ENCODE measurements at regions not wholly inside any gene's neighbourhood (a gene's known extent, or its start where the extent isn't known, plus 50 kb on each side); places are given as distances from the start of the nearest gene placed in this dataset.
"Not testable (repeated sequence)": the region's sequence is repeated elsewhere in the genome, so short reads cannot be mapped to it uniquely, and the experiment has no call there.

- DNase-seq (ENCODE audit: low read depth), result no peak
Measured at GRCh38 chr6:11409371-11409770, 128.2 kb upstream of the TMEM170B start.

DNA sequence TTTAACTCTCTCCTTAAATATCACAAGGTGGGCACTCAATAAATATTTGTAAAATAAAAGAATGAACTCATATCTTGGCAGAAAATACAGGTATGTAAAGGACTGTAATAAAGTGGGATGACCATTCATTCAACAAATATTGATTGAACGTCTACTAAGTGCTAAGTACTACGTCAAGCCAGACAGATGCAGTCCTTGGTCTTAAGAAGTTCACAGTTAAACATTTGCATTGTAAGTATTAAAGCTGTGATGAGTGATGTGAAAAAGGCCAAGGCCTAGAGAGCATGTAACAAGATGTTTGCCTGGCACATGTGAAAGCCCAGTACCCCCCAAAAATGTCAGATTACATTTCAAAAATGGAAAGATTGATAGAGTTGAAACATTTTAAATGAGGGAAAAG is 130.1 kb upstream of the TMEM170B start:
- no peak for DNase-seq (ENCODE audit: low read depth)

DNA sequence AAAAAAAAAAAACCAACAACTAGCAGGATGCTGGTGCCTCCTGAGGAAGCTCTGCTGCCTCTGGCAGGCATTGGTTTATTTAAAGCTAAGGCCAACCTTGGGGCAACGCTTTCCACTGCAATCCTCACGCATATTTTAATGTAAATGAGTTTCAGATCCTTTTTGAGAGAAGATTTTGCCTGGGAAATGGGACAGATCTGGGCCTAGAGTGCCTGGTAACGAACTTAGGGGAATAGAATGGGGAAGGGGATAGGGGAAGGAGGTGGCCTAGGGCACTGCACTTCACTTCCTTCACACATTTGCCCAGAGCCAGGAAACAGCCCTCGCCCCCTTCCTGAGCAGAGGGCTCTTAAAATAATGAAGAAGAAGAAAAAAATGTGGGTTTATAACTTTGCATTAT is 132.7 kb upstream of the TMEM170B start:
- DNase-seq (ENCODE audit: low read depth), result no peak

DNA sequence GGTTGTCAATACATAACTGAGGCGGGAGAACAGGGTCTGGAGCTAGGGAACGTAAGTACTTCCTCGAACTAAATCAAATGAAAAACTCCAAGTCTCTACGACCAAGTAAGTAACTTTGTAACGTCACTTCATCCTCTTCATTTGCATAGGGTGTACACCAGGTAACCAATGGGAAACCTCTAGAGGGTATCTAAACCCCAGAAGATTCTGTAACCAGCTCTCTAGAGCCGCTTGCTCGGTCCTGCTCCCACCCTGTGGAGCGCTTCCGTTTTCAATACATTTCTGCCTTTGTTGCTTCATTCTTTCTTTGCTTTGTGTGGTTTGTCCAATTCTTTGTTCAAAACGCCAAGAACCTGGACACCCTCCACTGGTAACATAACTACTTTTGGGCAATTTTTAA is 133.5 kb upstream of the TMEM170B start:
- no peak for DNase-seq (ENCODE audit: low read depth)

DNA sequence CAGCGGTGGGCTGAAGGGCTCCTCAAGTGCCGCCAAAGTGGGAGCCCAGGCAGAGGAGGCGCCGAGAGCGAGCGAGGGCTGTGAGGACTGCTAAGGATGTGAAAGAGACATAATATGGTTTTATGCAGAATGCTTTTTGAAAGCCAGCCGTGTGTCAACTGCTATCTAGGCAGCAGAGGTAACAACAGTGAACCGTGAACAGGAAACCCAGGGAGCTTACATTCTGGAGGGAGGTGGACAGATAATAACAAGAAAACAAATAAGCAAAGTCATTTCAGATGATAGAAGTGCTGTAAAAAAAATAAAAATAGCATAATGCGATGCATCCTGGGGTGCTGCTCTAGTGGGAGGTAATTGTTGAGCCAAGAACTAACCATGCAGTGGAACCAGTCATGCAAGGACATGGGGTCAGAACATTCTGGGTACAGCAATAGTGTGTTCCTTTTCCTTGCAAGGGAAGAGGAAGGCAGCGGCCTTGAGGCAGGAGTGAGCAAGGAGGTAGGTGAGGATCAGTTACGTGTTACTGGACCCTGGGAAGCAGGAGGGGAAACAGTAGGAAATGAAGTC is 134.4 kb upstream of the TMEM170B start:
- no peak for DNase-seq (ENCODE audit: low read depth)

DNA sequence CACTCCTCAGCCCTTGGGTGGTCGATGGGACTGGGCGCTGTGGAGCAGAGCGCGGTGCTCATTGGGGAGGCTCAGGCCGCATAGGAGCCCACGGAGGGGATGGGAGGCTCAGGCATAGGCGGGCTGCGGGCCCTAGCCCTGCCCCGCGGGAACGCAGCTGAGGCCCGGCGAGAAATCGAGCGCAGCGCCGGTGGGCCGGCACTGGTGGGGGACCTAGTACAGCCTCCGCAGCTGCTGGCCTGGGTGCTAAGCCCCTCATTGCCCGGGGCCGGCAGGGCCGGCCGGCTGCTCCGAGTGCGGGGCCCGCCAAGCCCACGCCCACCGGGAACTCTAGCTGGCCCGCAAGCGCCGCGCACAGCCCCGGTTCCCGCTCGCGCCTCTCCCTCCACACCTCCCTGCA is 135.0 kb upstream of the TMEM170B start:
- not testable (repeated sequence) for DNase-seq (ENCODE audit: low read depth)

DNA sequence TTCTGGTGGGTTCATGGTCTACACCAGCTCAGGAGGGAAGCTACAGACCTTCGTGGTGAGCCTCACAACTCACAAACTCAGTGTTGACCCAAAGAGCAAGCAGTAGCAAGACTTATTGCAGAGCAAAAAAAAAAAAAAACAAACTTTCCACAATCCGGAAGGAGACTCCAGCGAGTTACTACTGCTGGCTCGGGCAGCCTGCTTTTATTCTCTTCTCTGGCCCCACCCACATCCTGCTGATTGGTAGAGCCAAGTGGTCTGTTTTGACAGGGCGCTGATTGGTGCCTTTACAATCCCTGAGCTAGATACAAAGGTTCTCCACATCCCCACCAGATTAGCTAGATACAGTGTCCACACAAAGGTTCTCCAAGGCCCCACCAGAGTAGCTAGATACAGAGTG is 135.6 kb upstream of the TMEM170B start:
- DNase-seq (ENCODE audit: low read depth), result not testable (repeated sequence)

DNA sequence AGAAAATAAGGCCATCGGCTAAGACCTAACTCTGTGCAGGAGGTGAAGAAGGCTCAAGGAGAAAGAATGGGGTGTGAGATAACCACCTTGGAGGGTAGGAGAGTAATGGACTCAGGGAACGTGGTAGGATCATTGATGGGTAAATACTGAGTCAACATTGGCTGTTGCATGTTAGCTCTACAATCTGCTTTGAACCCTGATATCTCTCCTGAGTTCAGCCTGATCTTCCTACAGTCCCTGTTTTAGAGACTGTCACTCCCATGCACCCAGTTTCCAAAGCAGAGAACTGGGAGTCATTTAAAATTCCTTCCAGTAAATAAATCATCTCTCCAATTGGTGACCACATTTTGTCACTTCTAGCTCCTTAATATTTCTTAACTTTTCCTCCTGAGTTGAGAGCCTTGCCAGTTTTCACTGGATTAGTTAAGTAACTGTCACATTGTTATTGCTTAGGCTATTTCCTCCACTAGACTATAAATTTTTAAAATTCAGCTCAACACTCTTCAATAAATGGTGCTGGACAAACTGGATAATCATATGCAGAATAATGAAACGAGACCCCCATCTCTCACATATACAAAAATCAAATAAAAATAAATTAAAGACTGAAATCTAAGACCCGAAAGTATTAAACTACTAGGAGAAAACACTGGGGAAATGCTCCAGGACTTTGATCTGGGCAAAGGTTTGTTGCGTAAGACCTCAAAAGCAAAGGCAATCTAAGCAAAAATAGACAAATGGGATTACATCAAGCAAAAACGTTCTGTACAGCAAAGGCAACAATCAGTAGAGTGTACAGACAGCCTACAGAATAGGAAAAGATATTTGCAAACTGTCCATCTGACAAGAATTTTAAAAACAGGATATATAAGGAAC is 138.9 kb upstream of the TMEM170B start:
- DNase-seq (ENCODE audit: low read depth), result no peak

DNA sequence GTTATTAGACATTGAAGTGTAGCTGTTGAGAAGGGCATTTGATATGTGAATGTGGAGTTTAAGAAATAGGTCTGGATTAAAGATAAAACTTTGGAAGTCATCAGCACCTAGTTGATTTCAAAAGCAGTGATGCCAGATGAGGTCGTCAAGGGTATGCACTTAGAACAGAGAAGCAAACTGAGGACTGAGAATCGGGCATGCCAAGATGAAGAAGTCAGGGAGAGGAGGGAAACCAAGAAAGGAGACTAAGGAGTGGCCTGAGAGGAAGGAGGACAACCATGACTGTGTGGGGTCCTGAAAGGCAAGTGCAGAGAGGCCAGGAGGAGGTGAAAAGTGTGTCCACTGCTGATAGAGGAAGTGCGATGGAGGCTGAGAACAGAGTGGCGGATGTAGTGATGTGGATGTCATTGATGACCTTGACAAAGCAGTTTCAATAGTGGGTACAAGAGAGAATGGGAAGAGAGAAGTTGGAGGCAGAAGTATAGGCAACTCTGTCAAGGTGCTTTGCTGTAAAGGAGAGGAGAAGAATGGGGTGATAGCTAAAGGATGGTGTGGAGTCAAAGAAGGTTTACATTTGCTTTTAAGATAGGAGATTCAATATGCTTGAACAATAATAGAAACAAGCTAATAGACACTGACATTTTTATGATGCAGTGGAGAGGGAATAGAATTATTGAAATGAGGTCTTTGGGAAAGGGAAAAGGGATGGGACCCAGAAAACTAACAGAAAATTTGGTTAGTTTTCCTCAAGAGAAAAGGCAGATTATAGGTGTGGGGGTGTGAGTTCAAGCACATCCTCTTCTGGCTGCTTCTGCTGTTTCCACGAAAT is 139.7 kb upstream of the TMEM170B start:
- DNase-seq (ENCODE audit: low read depth), result no peak

GRCh38 chr6:11396860-11397259 is 140.7 kb upstream of the TMEM170B start:
- no peak for DNase-seq (ENCODE audit: low read depth)

- DNase-seq (ENCODE audit: low read depth), result no peak
Measured at GRCh38 chr6:11393713-11394627, 143.6 kb upstream of the TMEM170B start.

- no peak for DNase-seq (ENCODE audit: low read depth)
Measured at GRCh38 chr6:11392778-11393507, 144.6 kb upstream of the TMEM170B start.

DNA sequence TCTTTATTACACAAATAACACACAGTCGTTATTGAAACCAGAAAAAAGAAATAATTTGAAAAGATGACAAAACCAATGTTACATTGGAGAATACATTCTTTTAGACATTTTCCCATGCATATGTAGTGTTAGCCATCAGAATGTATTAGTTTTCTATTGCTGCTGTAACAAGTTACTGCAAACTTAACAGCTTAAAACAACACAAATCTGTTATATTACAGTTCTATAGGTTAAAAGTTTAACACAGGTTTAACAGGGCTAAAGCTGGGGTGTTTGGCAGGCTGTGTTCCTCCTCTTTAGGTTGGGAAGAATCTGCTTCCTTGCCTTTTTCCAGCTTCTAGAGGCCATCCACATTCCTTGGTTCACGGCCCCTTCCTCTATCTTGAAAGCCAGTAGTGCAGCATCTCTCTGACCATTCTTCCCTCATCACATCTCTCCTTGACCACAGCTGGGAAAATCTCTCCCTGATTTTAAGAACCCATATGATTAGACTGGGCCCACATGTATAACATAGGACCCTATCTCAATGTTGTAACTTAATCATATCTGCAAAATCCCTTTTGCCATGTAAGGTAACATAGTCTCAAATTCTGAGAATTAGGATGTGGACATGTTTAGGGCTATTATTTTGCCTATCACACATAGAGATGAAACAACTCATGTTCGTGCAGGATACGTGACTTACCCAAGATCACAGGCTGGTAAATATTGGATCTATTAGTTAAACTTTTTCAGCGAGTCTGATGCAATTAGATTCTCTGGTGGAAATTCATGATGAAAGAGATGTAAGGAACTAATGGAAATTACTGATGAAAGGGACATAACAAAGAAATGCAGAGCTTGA is 145.4 kb upstream of the TMEM170B start:
- no peak for DNase-seq (ENCODE audit: low read depth)

DNA sequence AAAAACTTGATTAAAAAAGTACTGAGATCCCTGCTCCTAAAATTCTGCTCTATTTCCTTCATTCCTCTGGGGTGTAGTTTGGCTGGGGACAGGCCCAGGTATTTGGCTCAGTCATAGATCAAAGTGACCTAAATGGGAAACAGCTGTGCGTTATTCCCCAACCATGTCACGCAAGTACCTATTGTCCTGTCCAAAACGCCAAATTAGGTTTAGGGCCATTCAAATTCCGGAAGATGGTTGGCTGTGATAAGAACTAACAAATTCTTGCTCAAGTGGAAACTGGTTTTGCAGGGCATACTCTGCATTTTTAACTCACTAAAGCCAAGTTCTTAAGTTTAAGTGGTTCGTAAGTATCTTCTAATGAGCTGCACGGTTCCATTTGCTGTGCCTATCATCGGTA is 147.6 kb upstream of the TMEM170B start:
- no peak for DNase-seq (ENCODE audit: low read depth)

- DNase-seq (ENCODE audit: low read depth), result no peak
Measured at GRCh38 chr6:11388983-11389944, 148.3 kb upstream of the TMEM170B start.

- no peak for DNase-seq (ENCODE audit: low read depth)
Measured at GRCh38 chr6:11387707-11388430, 149.7 kb upstream of the TMEM170B start.

DNA sequence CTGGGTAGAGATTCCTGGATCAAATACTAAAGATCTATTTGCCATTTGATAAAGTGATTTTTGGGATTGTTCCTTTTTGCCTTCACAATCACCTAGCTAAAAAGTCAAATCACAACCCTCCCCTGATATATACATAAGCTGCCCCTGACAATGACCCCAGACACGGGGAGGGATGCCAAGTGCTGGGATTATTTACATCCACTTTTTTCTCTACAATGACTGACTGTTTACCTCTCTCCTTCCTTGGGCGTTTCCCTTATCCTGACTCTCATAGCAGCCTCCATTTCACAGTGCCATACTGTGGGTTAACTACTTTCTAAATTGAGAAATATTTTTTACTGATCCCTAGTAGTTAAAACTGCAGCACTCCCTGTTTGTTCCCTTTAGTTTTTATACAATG is 150.8 kb upstream of the TMEM170B start:
- no peak for DNase-seq (ENCODE audit: low read depth)

DNA sequence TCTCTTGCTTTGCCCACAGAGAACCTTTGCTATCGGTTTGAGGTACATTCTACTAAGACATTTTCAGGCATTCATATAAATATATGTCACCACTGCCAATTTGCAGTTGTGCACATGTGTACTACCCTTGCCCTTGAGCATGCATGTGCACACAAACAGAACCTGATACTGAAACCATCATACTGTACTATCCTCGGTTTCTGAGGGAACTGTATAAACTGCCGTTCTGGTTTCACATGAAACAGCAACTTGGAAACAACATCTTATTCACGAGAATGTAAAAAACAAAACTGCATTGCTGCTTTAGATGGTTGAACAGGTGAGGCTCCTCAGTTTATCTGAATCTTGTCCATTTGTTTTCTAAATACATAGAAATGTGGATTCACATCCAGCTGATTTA is 151.2 kb upstream of the TMEM170B start:
- DNase-seq (ENCODE audit: low read depth), result no peak

Measured in stimulated activated CD8-positive, alpha-beta memory T cell treated with anti-CD3 and anti-CD28 coated beads, Interleukin-12 subunit alpha, Interleukin-12 subunit beta, amount 100 ng/mL, for 4 hours (primary cell).